DMS79 (cell line): ENCODE measurements at regions not wholly inside any gene's neighbourhood (a gene's known extent, or its start where the extent isn't known, plus 50 kb on each side); places are given as distances from the start of the nearest gene placed in this dataset.

Experiments used
- DNase-seq: peaks from one replicate; lab custom pipeline; 2025; lab: John Stamatoyannopoulos, UW

- no peak for DNase-seq
Measured at GRCh38 chr22:48941033-48941902, 886.4 kb downstream of the BRD1 start.

GRCh38 chr22:48940266-48941032 lies 887.2 kb downstream of the BRD1 start:
- no peak for DNase-seq

DNA sequence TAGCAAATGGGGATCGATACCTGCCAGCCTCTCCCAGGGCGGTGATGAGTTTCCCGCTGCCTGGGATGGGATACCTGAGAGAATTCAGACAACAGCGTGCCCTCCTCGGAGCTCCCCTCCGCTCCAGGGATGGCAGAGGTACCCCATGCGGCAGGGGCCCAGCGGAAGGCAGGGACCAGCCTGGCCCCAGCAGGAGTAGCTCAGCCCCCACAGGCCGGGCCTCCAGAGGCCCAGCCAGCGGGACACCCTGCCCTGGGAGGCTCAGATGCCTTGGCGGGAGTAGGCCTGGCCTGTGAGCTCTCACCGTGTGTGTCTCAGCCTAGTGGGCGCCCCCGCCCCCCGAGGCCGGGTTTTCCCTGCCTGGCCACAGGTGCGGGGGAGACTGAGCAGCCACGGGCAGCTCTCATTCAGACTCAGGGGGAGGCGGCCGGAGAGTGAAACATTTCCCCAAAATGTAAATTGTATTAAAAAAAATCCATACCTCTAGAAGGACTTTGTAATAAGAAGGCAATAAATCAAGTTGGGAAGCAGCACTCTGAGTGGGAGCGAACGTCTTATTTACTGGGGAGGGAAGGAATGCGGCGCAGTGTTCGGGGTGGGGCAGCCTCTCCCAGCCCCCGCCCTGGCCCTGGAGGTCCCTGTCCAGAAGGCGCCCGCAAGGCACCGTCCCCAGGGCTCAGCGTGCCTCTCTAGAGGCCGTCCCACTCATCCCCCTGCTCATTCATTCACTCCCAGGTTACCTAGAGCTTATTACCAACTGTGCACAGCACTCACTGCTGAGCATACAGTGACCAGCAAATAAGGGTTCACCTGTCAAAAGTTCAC lies 888.0 kb downstream of the BRD1 start:
- no peak for DNase-seq

GRCh38 chr22:48938741-48939140 lies 888.9 kb downstream of the BRD1 start:
- DNase-seq = no peak

GRCh38 chr22:48937032-48937639 lies 890.5 kb downstream of the BRD1 start:
- no peak for DNase-seq

GRCh38 chr22:48936391-48936790 lies 891.3 kb downstream of the BRD1 start:
- no peak for DNase-seq

GRCh38 chr22:48934446-48934845 lies 893.2 kb downstream of the BRD1 start:
- DNase-seq = no peak

- no peak for DNase-seq
Measured at GRCh38 chr22:48931452-48931851, 896.2 kb downstream of the BRD1 start.

DNA sequence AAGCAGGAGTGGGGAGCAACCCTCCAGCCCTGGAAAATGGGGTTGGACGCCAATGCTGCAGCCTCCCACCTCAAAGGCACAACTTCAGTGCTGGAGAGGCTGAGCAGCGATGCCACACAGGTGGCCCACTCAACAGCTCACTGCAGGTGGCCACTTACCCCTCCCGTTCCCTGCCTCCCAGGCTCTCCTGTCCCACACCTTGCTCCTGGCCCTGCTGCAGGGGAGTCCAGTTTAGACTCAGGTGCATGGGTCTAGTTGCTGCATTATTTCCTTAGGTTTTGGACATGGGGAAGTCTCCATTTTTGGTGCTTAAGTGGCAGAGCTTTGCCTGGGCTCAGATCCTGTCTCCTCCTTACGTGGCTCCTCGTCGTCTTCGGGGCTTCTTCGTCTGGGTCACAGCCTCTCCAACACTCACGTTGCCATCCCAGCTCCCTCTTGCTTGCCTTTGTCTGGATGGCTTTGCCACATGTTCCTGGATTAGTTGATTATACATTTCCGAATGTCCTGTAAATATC lies 898.3 kb downstream of the BRD1 start:
- peak; percentile 54 for DNase-seq

- no peak for DNase-seq
Measured at GRCh38 chr22:48927591-48927990, 900.1 kb downstream of the BRD1 start.

- DNase-seq = no peak
Measured at GRCh38 chr22:48926643-48927042, 901.0 kb downstream of the BRD1 start.

- no peak for DNase-seq
Measured at GRCh38 chr22:48926136-48926535, 901.5 kb downstream of the BRD1 start.

GRCh38 chr22:48925450-48925849 lies 902.2 kb downstream of the BRD1 start:
- DNase-seq = no peak

DNA sequence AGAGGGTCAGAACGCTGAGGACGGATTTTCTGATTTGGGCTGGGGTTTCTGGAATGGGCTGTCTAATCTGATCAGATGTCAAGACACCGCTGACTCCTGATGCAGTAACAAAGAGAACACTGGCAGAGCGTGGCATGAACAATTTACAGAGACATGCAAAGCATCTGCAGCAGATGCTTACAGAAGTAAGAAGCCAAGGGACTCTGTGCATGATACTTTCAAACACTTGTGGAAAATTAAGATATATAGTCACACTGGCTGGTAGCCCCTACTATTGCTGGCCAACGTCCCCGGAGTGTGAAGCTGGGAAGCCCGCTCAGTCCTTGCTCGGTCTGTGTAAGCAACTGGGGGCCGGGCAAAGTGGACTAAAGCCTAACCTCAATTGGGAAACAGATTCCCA lies 903.7 kb downstream of the BRD1 start:
- no peak for DNase-seq

- peak; percentile 44 for DNase-seq
Measured at GRCh38 chr22:48923165-48923865, 904.4 kb downstream of the BRD1 start.

DNA sequence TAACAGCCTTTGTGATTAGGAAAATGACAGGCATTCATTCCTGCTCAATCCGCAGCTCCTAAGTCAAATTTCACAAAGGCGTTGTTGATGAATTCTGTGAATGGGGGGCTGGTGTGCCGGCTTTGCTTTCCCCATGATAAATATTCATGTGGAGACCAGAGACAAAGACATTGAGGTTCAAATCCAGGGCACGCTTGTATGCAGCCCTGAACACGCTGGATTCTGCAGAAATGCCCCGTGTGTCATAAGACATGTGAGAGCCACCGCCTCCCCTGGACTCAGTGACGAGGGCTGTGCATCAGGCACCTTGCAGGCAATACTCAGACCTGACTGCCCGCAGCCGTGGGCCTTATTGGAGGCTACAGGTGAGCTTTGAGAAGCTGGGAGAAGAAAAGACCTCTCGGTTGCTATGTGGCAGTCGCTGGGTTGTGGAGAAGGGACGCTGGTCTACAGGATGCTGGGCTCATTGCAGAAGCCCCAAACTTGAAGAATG lies 906.2 kb downstream of the BRD1 start:
- no peak for DNase-seq

DNA sequence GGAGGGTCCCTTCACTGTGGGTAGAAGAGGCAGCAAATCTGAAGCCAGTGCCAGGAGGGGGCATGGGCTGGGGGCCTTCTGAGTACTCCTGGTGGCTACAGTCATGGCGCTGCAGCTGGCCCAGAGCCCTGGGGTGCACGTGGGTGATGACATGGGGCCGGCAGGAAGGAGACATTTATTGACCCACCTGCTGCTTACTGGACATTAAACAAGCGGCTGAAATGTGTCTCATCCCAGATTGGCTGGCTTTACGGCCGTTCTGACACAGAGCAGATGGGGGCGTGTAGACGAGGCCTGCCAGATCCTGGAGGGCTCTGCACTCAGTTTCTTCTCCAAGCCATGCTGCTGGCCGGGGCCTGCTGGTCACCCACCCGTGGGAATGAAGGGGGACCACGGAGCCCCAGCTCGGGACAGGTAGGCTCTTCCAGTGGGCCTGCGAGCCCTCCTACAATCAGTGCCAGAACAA lies 906.9 kb downstream of the BRD1 start:
- no peak for DNase-seq

GRCh38 chr22:48919851-48920589 lies 907.7 kb downstream of the BRD1 start:
- no peak for DNase-seq

DNA sequence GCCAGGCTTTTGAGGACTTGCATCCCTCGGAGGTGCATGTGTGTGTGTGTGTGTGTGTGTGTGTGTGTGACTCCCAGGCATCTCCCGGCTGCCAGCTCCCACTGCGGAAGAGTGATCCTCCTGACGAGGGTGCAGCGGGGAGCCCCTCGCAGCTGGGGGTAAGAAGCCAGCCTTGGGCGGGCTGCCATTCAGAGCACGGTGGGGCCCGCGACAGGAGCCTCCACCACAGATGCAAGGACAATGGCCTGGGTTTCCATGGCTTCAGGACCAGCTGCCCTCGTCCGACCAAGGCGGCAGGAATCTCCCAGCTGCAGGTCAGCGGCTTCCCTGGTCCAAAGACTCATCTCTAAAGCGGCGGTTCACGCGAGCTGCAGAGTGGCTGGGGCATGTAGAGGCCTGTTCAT lies 908.5 kb downstream of the BRD1 start:
- DNase-seq = peak; percentile 58

- peak; percentile 77 for DNase-seq
Measured at GRCh38 chr22:48918585-48919186, 909.0 kb downstream of the BRD1 start.
